ENCODE measurements at regions not wholly inside any gene's neighbourhood (a gene's known extent, or its start where the extent isn't known, plus 50 kb on each side); places are given as distances from the start of the nearest gene placed in this dataset.

GRCh38 chr4:58477950-58478349 is 1367.8 kb upstream of the IGFBP7 start:
- Histone ChIP-seq H3K36me3 (ENCODE audit: insufficient read depth in 1 of 2, low read depth in 1 of 2) (no peaks in the 10 kb centered on the region), H3K27ac (no peak overlapping the region), H3K27me3 (ENCODE audit: insufficient read depth in 3 of 3, low read length in 2 of 3) (no peaks in the 10 kb centered on the region), H3K9me3 (no peaks in the 10 kb centered on the region), H3K4me3 (no peak overlapping the region), H3K4me1 (no peaks in the 10 kb centered on the region)
- TF ChIP-seq CTCF (IDR thresholded peaks at IDR 0.05), result no peak
- WGBS, 3 donors, result 65 to 78% (median 78%) methylated on average over 1 of the region's 1 CpG
- ATAC-seq (no peak), DNase-seq (no peak)
- intact Hi-C loops (cut with DNase I), result no loop called here

GRCh38 chr4:58477513-58477912 is 1367.3 kb upstream of the IGFBP7 start:
- intact Hi-C loops (cut with DNase I), result no loop called here
- Histone ChIP-seq H3K4me1 (no peaks in the 10 kb centered on the region), H3K27ac (no peak overlapping the region), H3K27me3 (ENCODE audit: insufficient read depth in 3 of 3, low read length in 2 of 3) (no peaks in the 10 kb centered on the region), H3K4me3 (no peak overlapping the region), H3K36me3 (ENCODE audit: insufficient read depth in 1 of 2, low read depth in 1 of 2) (no peaks in the 10 kb centered on the region), H3K9me3 (no peaks in the 10 kb centered on the region)
- no peak for DNase-seq
- no peak for ATAC-seq
- 80 to 85% (median 83%) methylated on average over 3 of the region's 3 CpGs for WGBS, 3 donors
- TF ChIP-seq CTCF (IDR thresholded peaks at IDR 0.05), result no peak

- ATAC-seq (no peak), DNase-seq (no peak)
- H3K27me3 ChIP-seq (ENCODE audit: insufficient read depth in 3 of 3, low read length in 2 of 3), result no peaks in the 10 kb centered on the region
- TF ChIP-seq CTCF (IDR thresholded peaks at IDR 0.05), result no peak
- no peak overlapping the region for H3K4me3 ChIP-seq
- 84 to 92% (median 91%) methylated on average over 2 of the region's 2 CpGs for WGBS, 3 donors
- H3K9me3 ChIP-seq, result no peaks in the 10 kb centered on the region
- no peaks in the 10 kb centered on the region for H3K4me1 ChIP-seq
- H3K27ac ChIP-seq, result no peak overlapping the region
- no peaks in the 10 kb centered on the region for H3K36me3 ChIP-seq (ENCODE audit: insufficient read depth in 1 of 2, low read depth in 1 of 2)
- intact Hi-C loops (cut with DNase I), result no loop called here
Measured at GRCh38 chr4:58475097-58475496, 1364.9 kb upstream of the IGFBP7 start.

GRCh38 chr4:58465031-58465430 is 1354.8 kb upstream of the IGFBP7 start:
- no peaks in the 10 kb centered on the region for H3K36me3 ChIP-seq (ENCODE audit: insufficient read depth in 1 of 2, low read depth in 1 of 2)
- H3K4me1 ChIP-seq, result no peaks in the 10 kb centered on the region
- no peak overlapping the region for H3K4me3 ChIP-seq
- H3K27me3 ChIP-seq (ENCODE audit: insufficient read depth in 3 of 3, low read length in 2 of 3), result no peaks in the 10 kb centered on the region
- TF ChIP-seq CTCF (IDR thresholded peaks at IDR 0.05), result no peak
- WGBS, 3 donors, result 82 to 93% (median 91%) methylated on average over 13 of the region's 13 CpGs
- H3K27ac ChIP-seq, result no peak overlapping the region
- no peak for ATAC-seq
- intact Hi-C loops (cut with DNase I), result no loop called here
- no peaks in the 10 kb centered on the region for H3K9me3 ChIP-seq
- DNase-seq, result no peak

GRCh38 chr4:58456727-58457384 is 1346.7 kb upstream of the IGFBP7 start:
- DNase-seq (no peak), ATAC-seq (no peak)
- Histone ChIP-seq H3K9me3 (no peaks in the 10 kb centered on the region), H3K27ac (no peak overlapping the region), H3K4me3 (no peak overlapping the region), H3K36me3 (ENCODE audit: insufficient read depth in 1 of 2, low read depth in 1 of 2) (no peaks in the 10 kb centered on the region), H3K27me3 (ENCODE audit: insufficient read depth in 3 of 3, low read length in 2 of 3) (no peaks in the 10 kb centered on the region), H3K4me1 (no peaks in the 10 kb centered on the region)
- no peak for TF ChIP-seq CTCF (IDR thresholded peaks at IDR 0.05)
- intact Hi-C loops (cut with DNase I), result no loop called here
- 94 to 95% (median 94%) methylated on average over 24 to 26 of the region's 26 CpGs for WGBS, 3 donors

All from psoas muscle (tissue), 7 donors.